Fibroblast of lung (primary cell): ENCODE measurements at regions not wholly inside any gene's neighbourhood (a gene's known extent, or its start where the extent isn't known, plus 50 kb on each side); places are given as distances from the start of the nearest gene placed in this dataset.

Source experiments
- DNase-seq, 2 donors: peaks; one replicate each; pipeline versions ENCODE4 v3.0.0 to v3.0.0-alpha.2; 2010; ENCODE audit warnings: low read depth in 2 of 2
- H2AFZ ChIP-seq: 2 replicates; pipeline ENCODE4 v1.5.1; 2012; ENCODE audit warnings: low read length, control low read depth, inconsistent platforms
- H3K27ac ChIP-seq: 2 replicates; pipeline ENCODE4 v1.5.1; 2011; ENCODE audit warnings: low read length, control low read depth; ENCODE audit not compliant: insufficient read depth
- H3K27me3 ChIP-seq: 2 replicates; pipeline ENCODE4 v1.5.1; 2011; ENCODE audit warnings: mild to moderate bottlenecking, low read length; ENCODE audit not compliant: control insufficient read depth, insufficient read depth
- H3K36me3 ChIP-seq: 2 replicates; pipeline ENCODE4 v1.5.1; 2011; ENCODE audit warnings: low read length; ENCODE audit not compliant: control insufficient read depth, insufficient read depth
- H3K4me1 ChIP-seq: 2 replicates; pipeline ENCODE4 v1.5.1; 2011; ENCODE audit warnings: low read length; ENCODE audit not compliant: control insufficient read depth, insufficient read depth; ENCODE audit errors: extremely low read depth
- H3K4me2 ChIP-seq: 2 replicates; pipeline ENCODE4 v1.5.1; 2011; ENCODE audit warnings: low read length, control low read depth; ENCODE audit not compliant: insufficient read depth; ENCODE audit errors: extremely low read depth
- H3K4me3 ChIP-seq, 4 experiments: fragments of 200-600 bp in 1 of 4; sonication (generic) in 1 of 4; replicated peaks in 1 of 4; 2 replicates each; pipeline ENCODE4 v1.5.1; 2011 to 2016; ENCODE audit warnings: low read length in 4 of 4, low read depth in 3 of 4, mild to moderate bottlenecking in 3 of 4, control low read depth in 2 of 4, inconsistent platforms in 1 of 4, mixed read lengths in 1 of 4; ENCODE audit not compliant: insufficient read depth in 1 of 4; ENCODE audit errors: control extremely low read depth in 1 of 4
- H3K79me2 ChIP-seq: 2 replicates; pipeline ENCODE4 v1.5.1; 2012; ENCODE audit warnings: mild to moderate bottlenecking, low read length, inconsistent platforms; ENCODE audit not compliant: control insufficient read depth, insufficient read depth
- H3K9ac ChIP-seq: 2 replicates; pipeline ENCODE4 v1.5.1; 2011; ENCODE audit warnings: mild to moderate bottlenecking, low read length, control low read depth; ENCODE audit not compliant: insufficient read depth
- H3K9me3 ChIP-seq: 2 replicates; pipeline ENCODE4 v1.5.1; 2012; ENCODE audit warnings: low read depth, low read length; ENCODE audit not compliant: control insufficient read depth, insufficient read depth
- H4K20me1 ChIP-seq: 2 replicates; pipeline ENCODE4 v1.5.1; 2011; ENCODE audit warnings: low read length; ENCODE audit not compliant: control insufficient read depth, insufficient read depth; ENCODE audit errors: extremely low read depth
- CTCF ChIP-seq, 2 donors: IDR thresholded peaks in 1 of 2; conservative IDR thresholded peaks in 1 of 2; 1 replicate in 1 of 2; 2 replicates in 1 of 2; pipeline ENCODE4 v1.5.1; 2011 to 2012; ENCODE audit warnings: low read length in 2 of 2, control low read depth in 1 of 2, inconsistent platforms in 1 of 2, low read depth in 1 of 2, mild to moderate bottlenecking in 1 of 2
- EZH2 ChIP-seq: IDR thresholded peaks from 2 replicates; pipeline ENCODE4 v1.5.1; 2012; ENCODE audit warnings: low read length, control low read depth, mild to moderate bottlenecking; ENCODE audit errors: missing control alignments

DNA sequence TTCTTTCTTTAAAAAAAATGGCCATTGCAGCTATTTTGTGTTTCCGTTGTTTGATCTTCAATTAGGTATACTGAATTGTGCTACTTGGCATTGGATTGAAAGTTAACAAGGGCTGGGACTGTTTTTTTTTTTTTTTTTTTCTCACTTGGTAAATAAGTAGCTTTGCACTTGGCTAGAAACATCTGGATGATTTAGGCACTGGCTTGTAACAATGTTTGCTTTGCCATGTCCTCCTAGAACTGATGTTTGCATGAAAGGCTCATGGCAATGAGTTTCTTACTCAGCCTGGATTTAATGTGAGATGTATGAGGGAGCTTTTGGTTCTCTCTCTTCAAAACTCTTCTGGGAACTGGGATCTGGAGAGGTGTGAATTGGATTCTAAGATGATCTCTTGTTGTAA is 414.1 kb downstream of the CDH26 start:
- TF ChIP-seq CTCF (conservative IDR thresholded peaks at IDR 0.05 in 1 of 2, IDR thresholded peaks at IDR 0.05 in 1 of 2; ENCODE audit: low read depth in 1 of 2, low read length in 2 of 2) (no peak), EZH2 (no peak)
- Histone ChIP-seq H3K79me2 (no peaks in the 10 kb centered on the region), H3K9ac (no peak overlapping the region), H3K4me1 (no peaks in the 10 kb centered on the region), H3K27ac (no peak overlapping the region), H3K27me3 (no peaks in the 10 kb centered on the region), H3K36me3 (no peaks in the 10 kb centered on the region), H3K9me3 (no peaks in the 10 kb centered on the region), H3K4me3 (no peak overlapping the region), H4K20me1 (no peaks in the 10 kb centered on the region), H3K4me2 (no peak overlapping the region), H2AFZ (no peak overlapping the region)
- DNase-seq: no peak

DNA sequence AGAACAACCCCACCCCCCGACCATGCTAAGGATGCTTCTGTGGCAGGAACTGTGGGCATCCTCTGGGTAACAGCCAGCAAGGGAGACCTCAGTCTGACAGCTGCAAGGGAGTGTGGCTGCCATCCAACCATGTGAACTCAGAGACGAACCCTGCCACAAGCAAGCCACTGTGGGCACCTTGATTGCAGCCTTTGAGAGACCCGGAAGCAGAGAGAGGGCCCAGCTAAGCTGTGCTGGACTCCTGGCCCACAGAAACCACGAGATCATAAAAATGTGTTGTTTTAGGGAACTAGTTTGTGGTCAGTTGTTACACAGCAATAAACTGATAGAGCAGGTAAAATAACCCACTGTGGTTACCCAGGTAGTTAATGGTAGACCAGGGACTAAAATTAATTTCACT is 414.6 kb downstream of the CDH26 start:
- Histone ChIP-seq H3K27me3 (no peaks in the 10 kb centered on the region), H3K9ac (no peak overlapping the region), H3K4me2 (no peak overlapping the region), H3K27ac (no peak overlapping the region), H3K9me3 (no peaks in the 10 kb centered on the region), H4K20me1 (no peaks in the 10 kb centered on the region), H3K79me2 (no peaks in the 10 kb centered on the region), H3K4me1 (no peaks in the 10 kb centered on the region), H2AFZ (no peak overlapping the region), H3K36me3 (no peaks in the 10 kb centered on the region), H3K4me3 (no peak overlapping the region)
- TF ChIP-seq CTCF (conservative IDR thresholded peaks at IDR 0.05 in 1 of 2, IDR thresholded peaks at IDR 0.05 in 1 of 2; ENCODE audit: low read depth in 1 of 2, low read length in 2 of 2) (no peak), EZH2 (no peak)
- DNase-seq: no peak

DNA sequence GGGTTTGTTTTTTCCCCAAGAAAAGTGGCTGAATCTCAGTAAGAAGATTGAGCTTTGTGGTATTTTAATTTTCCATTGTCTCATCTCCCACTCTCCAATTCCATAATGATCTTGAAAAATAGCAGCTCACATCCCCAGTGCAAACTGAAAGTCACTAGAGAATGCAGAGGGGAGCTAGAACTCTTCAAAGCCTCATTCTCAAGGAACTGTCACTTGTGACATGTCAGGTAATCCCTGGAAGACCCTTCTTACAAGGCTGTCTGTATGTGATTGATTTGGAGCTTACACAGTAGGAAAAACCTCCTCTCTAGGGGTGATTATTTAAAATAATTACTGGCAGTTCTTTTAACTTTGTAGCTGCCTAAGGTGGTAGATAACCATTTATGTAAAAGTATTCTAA is 420.4 kb downstream of the CDH26 start:
- H3K4me3 ChIP-seq: no peak overlapping the region
- DNase-seq: no peak
- H3K79me2 ChIP-seq: no peaks in the 10 kb centered on the region
- H3K27ac ChIP-seq: no peak overlapping the region
- H3K9ac ChIP-seq: no peak overlapping the region
- H3K27me3 ChIP-seq: no peaks in the 10 kb centered on the region
- H3K9me3 ChIP-seq: no peaks in the 10 kb centered on the region
- no peak for TF ChIP-seq EZH2
- TF ChIP-seq CTCF (conservative IDR thresholded peaks at IDR 0.05 in 1 of 2, IDR thresholded peaks at IDR 0.05 in 1 of 2; ENCODE audit: low read depth in 1 of 2, low read length in 2 of 2): no peak
- no peak overlapping the region for H2AFZ ChIP-seq
- no peaks in the 10 kb centered on the region for H3K36me3 ChIP-seq
- H3K4me2 ChIP-seq: no peak overlapping the region
- H4K20me1 ChIP-seq: no peaks in the 10 kb centered on the region
- no peaks in the 10 kb centered on the region for H3K4me1 ChIP-seq
